K562 (cell line): ENCODE measurements at regions not wholly inside any gene's neighbourhood (a gene's known extent, or its start where the extent isn't known, plus 50 kb on each side); places are given as distances from the start of the nearest gene placed in this dataset.

ENCODE experiments used
- CBX2 ChIP-seq: fragments of 200-600 bp; sonication (generic); IDR thresholded peaks from one replicate; pipeline ENCODE4 v1.6.1; 2012; ENCODE audit warnings: mild to moderate bottlenecking, low read length, inconsistent platforms; ENCODE audit not compliant: insufficient read depth, poor library complexity, severe bottlenecking
- FUS ChIP-seq: fragments of 200-400 bp; formaldehyde crosslinking; optimal IDR thresholded peaks from 2 replicates; pipeline ENCODE3; 2017; ENCODE audit warnings: low read depth, low read length
- HDAC8 ChIP-seq: fragments of 450-650 bp; IDR thresholded peaks from 2 replicates; pipeline ENCODE4 v1.6.1; 2016; ENCODE audit warnings: mild to moderate bottlenecking, missing genetic modification characterization, moderate library complexity, missing compliant biosample characterization
- JUN ChIP-seq, 2 experiments: sonication (generic) in 1 of 2; formaldehyde crosslinking in 1 of 2; IDR thresholded peaks; 2 replicates each; pipeline versions ENCODE4 v1.6.1 to v1.8.0; 2012 to 2022; ENCODE audit warnings: borderline replicate concordance in 2 of 2, mild to moderate bottlenecking in 2 of 2, improper control_type of control experiment in 1 of 2, low read depth in 1 of 2, low read length in 1 of 2, missing genetic modification reagents in 1 of 2
- KDM1A ChIP-seq, 2 experiments: fragments of 450-650 bp; IDR thresholded peaks; 2 replicates each; pipeline ENCODE4 v1.6.1; 2016; ENCODE audit warnings: mild to moderate bottlenecking in 2 of 2
- TCF7L2 ChIP-seq: fragments of 150-350 bp; IDR thresholded peaks from 2 replicates; pipeline ENCODE4 v1.6.1; 2016; ENCODE audit warnings: low read depth, mild to moderate bottlenecking, low read length, moderate library complexity
- TFAM ChIP-seq: fragments of 250-450 bp; sonication (Bioruptor Pico); conservative IDR thresholded peaks from 2 replicates; pipeline ENCODE4 v1.5.0; 2021; ENCODE audit warnings: mild to moderate bottlenecking, moderate library complexity
- ZNF124 ChIP-seq: sonication (generic); formaldehyde crosslinking; IDR thresholded peaks from 2 replicates; pipeline ENCODE4 v1.8.1; 2022; ENCODE audit warnings: missing genetic modification reagents
- ZNF263 ChIP-seq: sonication (generic); formaldehyde crosslinking; IDR thresholded peaks from 2 replicates; pipeline ENCODE4 v1.8.0; 2022; ENCODE audit warnings: mild to moderate bottlenecking, missing genetic modification reagents, borderline replicate concordance
- ZNF444 ChIP-seq: fragments of 250-450 bp; sonication (Bioruptor Pico); IDR thresholded peaks from 2 replicates; pipeline ENCODE4 v1.4.0; 2020; ENCODE audit warnings: mild to moderate bottlenecking, moderate library complexity
- TF ChIP-seq, protein P1 (sequence below): sonication (generic); formaldehyde crosslinking; IDR thresholded peaks from 2 replicates; pipeline ENCODE4 v1.8.1; 2022; ENCODE audit warnings: missing genetic modification reagents
- TF ChIP-seq, protein P2 (sequence below), 2 experiments: IDR thresholded peaks; 2 replicates each; pipeline ENCODE4 v1.6.1; 2011; ENCODE audit warnings: borderline replicate concordance in 1 of 2, control low read depth in 1 of 2, low read depth in 1 of 2, low read length in 1 of 2, mild to moderate bottlenecking in 1 of 2, mixed read lengths in 1 of 2, moderate library complexity in 1 of 2; ENCODE audit not compliant: insufficient read depth in 1 of 2, insufficient read length in 1 of 2, poor library complexity in 1 of 2, severe bottlenecking in 1 of 2; ENCODE audit errors: extremely low read depth in 1 of 2
- TF ChIP-seq, protein P3 (sequence below): fragments of 150-350 bp; conservative IDR thresholded peaks from 2 replicates; pipeline ENCODE4 v1.6.1; 2014; ENCODE audit warnings: low read length
- TF ChIP-seq, protein P4 (sequence below): sonication (generic); formaldehyde crosslinking; IDR thresholded peaks from 2 replicates; pipeline ENCODE4 v1.8.0; 2022; ENCODE audit warnings: mild to moderate bottlenecking, missing genetic modification reagents
- TF ChIP-seq, protein P5 (sequence below): IDR thresholded peaks from 2 replicates; pipeline ENCODE4 v1.6.1; 2012; ENCODE audit warnings: low read depth, low read length, improper control_type of control experiment, borderline replicate concordance

DNA sequence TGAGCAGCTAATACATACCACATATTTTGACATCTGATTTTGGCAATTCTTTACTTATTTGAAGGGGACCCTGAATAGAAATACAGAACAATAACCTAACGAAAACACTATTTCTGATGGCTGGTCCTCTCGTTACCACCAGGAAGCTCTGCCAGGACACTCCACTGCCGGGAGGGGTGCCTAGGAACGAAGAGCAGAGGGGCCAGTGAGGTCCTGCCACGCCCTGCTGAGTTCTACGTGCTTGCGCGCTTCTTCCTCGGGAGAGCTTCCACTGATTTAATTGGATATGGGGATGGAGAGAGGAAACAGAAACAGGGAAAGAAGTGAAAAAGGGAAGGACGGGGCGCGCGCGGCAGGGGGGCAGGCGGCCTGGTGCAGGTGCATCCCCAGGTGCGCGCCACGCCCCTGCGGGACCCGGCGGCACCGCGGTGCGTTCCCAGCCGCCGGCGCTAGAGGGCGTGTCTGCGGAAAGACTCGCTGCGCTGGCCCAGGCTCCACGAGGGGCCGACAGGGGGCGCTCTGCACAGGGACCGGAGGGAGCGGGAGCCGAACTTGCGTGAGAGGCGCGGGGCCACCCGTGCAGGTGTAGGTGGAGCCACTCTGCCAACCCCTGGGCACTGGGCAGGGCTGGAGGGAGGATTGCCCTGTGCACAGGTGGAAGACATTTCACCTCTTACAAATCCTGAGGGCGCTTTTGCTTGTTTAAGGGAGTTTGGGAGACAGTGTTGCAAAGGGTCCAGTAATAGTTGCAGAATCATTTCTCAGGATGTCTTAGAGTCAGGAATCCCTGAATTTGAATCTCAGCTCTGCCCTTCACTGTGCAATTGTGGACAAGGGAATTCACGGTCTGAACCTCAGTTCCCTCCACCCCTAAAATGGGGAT is 986.3 kb upstream of the TMEM132C start (continued):
- no peak for TF ChIP-seq TFAM
- TF ChIP-seq ZNF444, result no peak
- TF ChIP-seq, protein P1, sequence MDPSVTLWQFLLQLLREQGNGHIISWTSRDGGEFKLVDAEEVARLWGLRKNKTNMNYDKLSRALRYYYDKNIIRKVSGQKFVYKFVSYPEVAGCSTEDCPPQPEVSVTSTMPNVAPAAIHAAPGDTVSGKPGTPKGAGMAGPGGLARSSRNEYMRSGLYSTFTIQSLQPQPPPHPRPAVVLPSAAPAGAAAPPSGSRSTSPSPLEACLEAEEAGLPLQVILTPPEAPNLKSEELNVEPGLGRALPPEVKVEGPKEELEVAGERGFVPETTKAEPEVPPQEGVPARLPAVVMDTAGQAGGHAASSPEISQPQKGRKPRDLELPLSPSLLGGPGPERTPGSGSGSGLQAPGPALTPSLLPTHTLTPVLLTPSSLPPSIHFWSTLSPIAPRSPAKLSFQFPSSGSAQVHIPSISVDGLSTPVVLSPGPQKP, result no peak
- TF ChIP-seq JUN (IDR thresholded peaks at IDR 0.05; ENCODE audit: borderline replicate concordance, low read depth, low read length), result 0 out of 2 replicates have a peak, but pooled peaks have one; percentile 21
- TF ChIP-seq JUN (CRISPR knock-in tag; IDR thresholded peaks at IDR 0.05; ENCODE audit: borderline replicate concordance), result no peak
- no peak for TF ChIP-seq CBX2
- TF ChIP-seq, protein P2, sequence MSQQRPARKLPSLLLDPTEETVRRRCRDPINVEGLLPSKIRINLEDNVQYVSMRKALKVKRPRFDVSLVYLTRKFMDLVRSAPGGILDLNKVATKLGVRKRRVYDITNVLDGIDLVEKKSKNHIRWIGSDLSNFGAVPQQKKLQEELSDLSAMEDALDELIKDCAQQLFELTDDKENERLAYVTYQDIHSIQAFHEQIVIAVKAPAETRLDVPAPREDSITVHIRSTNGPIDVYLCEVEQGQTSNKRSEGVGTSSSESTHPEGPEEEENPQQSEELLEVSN (IDR thresholded peaks at IDR 0.05; ENCODE audit: borderline replicate concordance in 1 of 2, extremely low read depth in 1 of 2, insufficient read depth in 1 of 2, insufficient read length in 1 of 2, low read depth in 1 of 2, low read length in 1 of 2, poor library complexity in 1 of 2, severe bottlenecking in 1 of 2), result peak in 1 of 2 experiments; percentile 67
- no peak for TF ChIP-seq HDAC8 (tag)
- TF ChIP-seq, protein P3, sequence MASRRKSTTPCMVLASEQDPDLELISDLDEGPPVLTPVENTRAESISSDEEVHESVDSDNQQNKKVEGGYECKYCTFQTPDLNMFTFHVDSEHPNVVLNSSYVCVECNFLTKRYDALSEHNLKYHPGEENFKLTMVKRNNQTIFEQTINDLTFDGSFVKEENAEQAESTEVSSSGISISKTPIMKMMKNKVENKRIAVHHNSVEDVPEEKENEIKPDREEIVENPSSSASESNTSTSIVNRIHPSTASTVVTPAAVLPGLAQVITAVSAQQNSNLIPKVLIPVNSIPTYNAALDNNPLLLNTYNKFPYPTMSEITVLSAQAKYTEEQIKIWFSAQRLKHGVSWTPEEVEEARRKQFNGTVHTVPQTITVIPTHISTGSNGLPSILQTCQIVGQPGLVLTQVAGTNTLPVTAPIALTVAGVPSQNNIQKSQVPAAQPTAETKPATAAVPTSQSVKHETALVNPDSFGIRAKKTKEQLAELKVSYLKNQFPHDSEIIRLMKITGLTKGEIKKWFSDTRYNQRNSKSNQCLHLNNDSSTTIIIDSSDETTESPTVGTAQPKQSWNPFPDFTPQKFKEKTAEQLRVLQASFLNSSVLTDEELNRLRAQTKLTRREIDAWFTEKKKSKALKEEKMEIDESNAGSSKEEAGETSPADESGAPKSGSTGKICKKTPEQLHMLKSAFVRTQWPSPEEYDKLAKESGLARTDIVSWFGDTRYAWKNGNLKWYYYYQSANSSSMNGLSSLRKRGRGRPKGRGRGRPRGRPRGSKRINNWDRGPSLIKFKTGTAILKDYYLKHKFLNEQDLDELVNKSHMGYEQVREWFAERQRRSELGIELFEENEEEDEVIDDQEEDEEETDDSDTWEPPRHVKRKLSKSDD, result peak; percentile 58; the same call in 1 of the 2 replicates
- TF ChIP-seq, protein P4, sequence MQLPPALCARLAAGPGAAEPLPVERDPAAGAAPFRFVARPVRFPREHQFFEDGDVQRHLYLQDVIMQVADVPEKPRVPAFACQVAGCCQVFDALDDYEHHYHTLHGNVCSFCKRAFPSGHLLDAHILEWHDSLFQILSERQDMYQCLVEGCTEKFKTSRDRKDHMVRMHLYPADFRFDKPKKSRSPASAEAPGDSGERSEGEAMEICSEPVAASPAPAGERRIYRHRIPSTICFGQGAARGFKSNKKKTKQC (CRISPR knock-in tag), result no peak
- peak; percentile 38 for TF ChIP-seq FUS
- no peak for TF ChIP-seq ZNF124 (CRISPR knock-in tag)
- TF ChIP-seq KDM1A (IDR thresholded peaks at IDR 0.05), result 0 out of 4 replicates have a peak, but pooled peaks have one; percentile 37 to 51
- TF ChIP-seq, protein P5, sequence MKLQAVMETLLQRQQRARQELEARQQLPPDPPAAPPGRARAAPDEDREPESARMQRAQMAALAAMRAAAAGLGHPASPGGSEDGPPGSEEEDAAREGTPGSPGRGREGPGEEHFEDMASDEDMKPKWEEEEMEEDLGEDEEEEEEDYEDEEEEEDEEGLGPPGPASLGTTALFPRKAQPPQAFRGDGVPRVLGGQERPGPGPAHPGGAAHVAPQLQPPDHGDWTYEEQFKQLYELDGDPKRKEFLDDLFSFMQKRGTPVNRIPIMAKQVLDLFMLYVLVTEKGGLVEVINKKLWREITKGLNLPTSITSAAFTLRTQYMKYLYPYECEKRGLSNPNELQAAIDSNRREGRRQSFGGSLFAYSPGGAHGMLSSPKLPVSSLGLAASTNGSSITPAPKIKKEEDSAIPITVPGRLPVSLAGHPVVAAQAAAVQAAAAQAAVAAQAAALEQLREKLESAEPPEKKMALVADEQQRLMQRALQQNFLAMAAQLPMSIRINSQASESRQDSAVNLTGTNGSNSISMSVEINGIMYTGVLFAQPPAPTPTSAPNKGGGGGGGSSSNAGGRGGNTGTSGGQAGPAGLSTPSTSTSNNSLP, result no peak
- TF ChIP-seq TCF7L2, result no peak
- no peak for TF ChIP-seq ZNF263
